ENCODE measurements at regions not wholly inside any gene's neighbourhood (a gene's known extent, or its start where the extent isn't known, plus 50 kb on each side); places are given as distances from the start of the nearest gene placed in this dataset.

GRCh38 chr6:99868074-99868702 lies 125.8 kb downstream of the MCHR2 start:
- peak; percentile 29 for DNase-seq (ENCODE audit: low spot score)
